ENCODE measurements at regions not wholly inside any gene's neighbourhood (a gene's known extent, or its start where the extent isn't known, plus 50 kb on each side); places are given as distances from the start of the nearest gene placed in this dataset.

DNA sequence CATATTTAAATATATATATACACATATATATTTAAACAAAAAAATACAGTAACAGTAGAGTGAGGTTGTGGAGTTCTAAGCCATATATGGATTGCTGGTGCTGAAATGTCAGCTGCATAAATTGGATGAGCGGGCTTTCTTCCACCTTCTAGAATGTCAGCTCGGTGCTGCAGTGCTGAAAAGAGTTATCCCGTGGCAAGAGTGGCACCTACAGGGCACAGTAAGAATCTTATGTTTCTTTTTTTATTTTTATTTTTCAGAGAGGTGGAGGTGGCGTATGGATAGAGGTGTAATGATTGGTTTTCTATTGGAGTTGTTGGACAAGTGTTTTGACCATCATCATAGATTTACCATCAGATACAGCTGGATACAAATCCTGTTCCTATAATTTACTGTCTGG, 86.2 kb upstream of the DYNC1I1 start:
- ATAC-seq: peak; percentile 75
- TF ChIP-seq ESRRG (CRISPR knock-in tag; IDR thresholded peaks at IDR 0.05) (no peak), PPARA (CRISPR knock-in tag; IDR thresholded peaks at IDR 0.05; ENCODE audit: borderline replicate concordance) (no peak), OSR1 (CRISPR knock-in tag; IDR thresholded peaks at IDR 0.05) (no peak), ZNF565 (CRISPR knock-in tag; conservative IDR thresholded peaks at IDR 0.05; ENCODE audit: low read depth) (no peak), ZFP30 (CRISPR knock-in tag; IDR thresholded peaks at IDR 0.05) (no peak), TOX (CRISPR knock-in tag; IDR thresholded peaks at IDR 0.05; ENCODE audit: borderline replicate concordance) (no peak), SNAI2 (CRISPR knock-in tag; IDR thresholded peaks at IDR 0.05) (no peak), GLIS3 (CRISPR knock-in tag; IDR thresholded peaks at IDR 0.05) (no peak), TCF4 (CRISPR knock-in tag; IDR thresholded peaks at IDR 0.05; ENCODE audit: borderline replicate concordance) (no peak), ZFP3 (CRISPR knock-in tag; IDR thresholded peaks at IDR 0.05) (no peak), BACH2 (CRISPR knock-in tag; IDR thresholded peaks at IDR 0.05; ENCODE audit: borderline replicate concordance) (no peak), ZC3H10 (CRISPR knock-in tag; IDR thresholded peaks at IDR 0.05) (no peak), ISL1 (CRISPR knock-in tag; IDR thresholded peaks at IDR 0.05) (no peak), ZNF70 (CRISPR knock-in tag; IDR thresholded peaks at IDR 0.05) (no peak), ZNF8 (CRISPR knock-in tag; IDR thresholded peaks at IDR 0.05) (no peak)
- TF ChIP-seq, protein P1, sequence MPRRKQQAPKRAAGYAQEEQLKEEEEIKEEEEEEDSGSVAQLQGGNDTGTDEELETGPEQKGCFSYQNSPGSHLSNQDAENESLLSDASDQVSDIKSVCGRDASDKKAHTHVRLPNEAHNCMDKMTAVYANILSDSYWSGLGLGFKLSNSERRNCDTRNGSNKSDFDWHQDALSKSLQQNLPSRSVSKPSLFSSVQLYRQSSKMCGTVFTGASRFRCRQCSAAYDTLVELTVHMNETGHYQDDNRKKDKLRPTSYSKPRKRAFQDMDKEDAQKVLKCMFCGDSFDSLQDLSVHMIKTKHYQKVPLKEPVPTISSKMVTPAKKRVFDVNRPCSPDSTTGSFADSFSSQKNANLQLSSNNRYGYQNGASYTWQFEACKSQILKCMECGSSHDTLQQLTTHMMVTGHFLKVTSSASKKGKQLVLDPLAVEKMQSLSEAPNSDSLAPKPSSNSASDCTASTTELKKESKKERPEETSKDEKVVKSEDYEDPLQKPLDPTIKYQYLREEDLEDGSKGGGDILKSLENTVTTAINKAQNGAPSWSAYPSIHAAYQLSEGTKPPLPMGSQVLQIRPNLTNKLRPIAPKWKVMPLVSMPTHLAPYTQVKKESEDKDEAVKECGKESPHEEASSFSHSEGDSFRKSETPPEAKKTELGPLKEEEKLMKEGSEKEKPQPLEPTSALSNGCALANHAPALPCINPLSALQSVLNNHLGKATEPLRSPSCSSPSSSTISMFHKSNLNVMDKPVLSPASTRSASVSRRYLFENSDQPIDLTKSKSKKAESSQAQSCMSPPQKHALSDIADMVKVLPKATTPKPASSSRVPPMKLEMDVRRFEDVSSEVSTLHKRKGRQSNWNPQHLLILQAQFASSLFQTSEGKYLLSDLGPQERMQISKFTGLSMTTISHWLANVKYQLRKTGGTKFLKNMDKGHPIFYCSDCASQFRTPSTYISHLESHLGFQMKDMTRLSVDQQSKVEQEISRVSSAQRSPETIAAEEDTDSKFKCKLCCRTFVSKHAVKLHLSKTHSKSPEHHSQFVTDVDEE (CRISPR knock-in tag; IDR thresholded peaks at IDR 0.05): no peak
- TF ChIP-seq, protein P2, sequence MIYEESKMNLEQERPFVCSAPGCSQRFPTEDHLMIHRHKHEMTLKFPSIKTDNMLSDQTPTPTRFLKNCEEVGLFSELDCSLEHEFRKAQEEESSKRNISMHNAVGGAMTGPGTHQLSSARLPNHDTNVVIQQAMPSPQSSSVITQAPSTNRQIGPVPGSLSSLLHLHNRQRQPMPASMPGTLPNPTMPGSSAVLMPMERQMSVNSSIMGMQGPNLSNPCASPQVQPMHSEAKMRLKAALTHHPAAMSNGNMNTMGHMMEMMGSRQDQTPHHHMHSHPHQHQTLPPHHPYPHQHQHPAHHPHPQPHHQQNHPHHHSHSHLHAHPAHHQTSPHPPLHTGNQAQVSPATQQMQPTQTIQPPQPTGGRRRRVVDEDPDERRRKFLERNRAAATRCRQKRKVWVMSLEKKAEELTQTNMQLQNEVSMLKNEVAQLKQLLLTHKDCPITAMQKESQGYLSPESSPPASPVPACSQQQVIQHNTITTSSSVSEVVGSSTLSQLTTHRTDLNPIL (CRISPR knock-in tag; IDR thresholded peaks at IDR 0.05; ENCODE audit: low read depth): no peak

DNA sequence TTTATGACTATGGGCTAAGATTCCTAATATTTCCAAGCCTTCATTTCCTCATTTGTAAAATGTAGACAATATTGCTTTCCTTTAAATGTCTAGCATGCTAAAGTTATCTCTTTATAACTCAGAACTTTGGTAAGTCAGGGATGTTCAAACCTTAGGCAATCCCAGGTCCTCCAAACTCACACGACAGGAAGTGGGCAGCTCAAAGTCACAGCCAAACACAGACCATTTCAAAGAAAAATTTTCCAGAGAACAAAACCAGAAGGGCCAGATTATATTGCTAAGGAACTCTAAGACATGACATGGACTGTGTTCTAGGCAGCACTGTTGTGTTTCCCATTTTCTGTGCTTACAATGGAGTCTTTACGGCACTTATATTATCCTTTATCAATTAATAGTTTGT, 87.8 kb upstream of the DYNC1I1 start:
- no peak for ATAC-seq
- TF ChIP-seq ZNF70 (CRISPR knock-in tag; IDR thresholded peaks at IDR 0.05): no peak
- TF ChIP-seq, protein P2 (CRISPR knock-in tag; IDR thresholded peaks at IDR 0.05; ENCODE audit: low read depth): no peak
- no peak for TF ChIP-seq TOX (CRISPR knock-in tag; IDR thresholded peaks at IDR 0.05; ENCODE audit: borderline replicate concordance)
- TF ChIP-seq, protein P3, sequence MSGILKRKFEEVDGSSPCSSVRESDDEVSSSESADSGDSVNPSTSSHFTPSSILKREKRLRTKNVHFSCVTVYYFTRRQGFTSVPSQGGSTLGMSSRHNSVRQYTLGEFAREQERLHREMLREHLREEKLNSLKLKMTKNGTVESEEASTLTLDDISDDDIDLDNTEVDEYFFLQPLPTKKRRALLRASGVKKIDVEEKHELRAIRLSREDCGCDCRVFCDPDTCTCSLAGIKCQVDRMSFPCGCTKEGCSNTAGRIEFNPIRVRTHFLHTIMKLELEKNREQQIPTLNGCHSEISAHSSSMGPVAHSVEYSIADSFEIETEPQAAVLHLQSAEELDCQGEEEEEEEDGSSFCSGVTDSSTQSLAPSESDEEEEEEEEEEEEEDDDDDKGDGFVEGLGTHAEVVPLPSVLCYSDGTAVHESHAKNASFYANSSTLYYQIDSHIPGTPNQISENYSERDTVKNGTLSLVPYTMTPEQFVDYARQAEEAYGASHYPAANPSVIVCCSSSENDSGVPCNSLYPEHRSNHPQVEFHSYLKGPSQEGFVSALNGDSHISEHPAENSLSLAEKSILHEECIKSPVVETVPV (CRISPR knock-in tag; IDR thresholded peaks at IDR 0.05): no peak
- TF ChIP-seq CSDC2 (CRISPR knock-in tag; IDR thresholded peaks at IDR 0.05): no peak
- no peak for TF ChIP-seq ZNF8 (CRISPR knock-in tag; IDR thresholded peaks at IDR 0.05)
- no peak for TF ChIP-seq OSR1 (CRISPR knock-in tag; IDR thresholded peaks at IDR 0.05)
- no peak for TF ChIP-seq BACH2 (CRISPR knock-in tag; IDR thresholded peaks at IDR 0.05; ENCODE audit: borderline replicate concordance)
- no peak for TF ChIP-seq PPARA (CRISPR knock-in tag; IDR thresholded peaks at IDR 0.05; ENCODE audit: borderline replicate concordance)
- no peak for TF ChIP-seq RARB (CRISPR knock-in tag; IDR thresholded peaks at IDR 0.05)
- TF ChIP-seq, protein P4, sequence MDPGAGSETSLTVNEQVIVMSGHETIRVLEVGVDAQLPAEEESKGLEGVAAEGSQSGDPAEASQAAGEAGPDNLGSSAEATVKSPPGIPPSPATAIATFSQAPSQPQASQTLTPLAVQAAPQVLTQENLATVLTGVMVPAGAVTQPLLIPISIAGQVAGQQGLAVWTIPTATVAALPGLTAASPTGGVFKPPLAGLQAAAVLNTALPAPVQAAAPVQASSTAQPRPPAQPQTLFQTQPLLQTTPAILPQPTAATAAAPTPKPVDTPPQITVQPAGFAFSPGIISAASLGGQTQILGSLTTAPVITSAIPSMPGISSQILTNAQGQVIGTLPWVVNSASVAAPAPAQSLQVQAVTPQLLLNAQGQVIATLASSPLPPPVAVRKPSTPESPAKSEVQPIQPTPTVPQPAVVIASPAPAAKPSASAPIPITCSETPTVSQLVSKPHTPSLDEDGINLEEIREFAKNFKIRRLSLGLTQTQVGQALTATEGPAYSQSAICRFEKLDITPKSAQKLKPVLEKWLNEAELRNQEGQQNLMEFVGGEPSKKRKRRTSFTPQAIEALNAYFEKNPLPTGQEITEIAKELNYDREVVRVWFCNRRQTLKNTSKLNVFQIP (CRISPR knock-in tag; IDR thresholded peaks at IDR 0.05; ENCODE audit: borderline replicate concordance, low read depth): no peak
- TF ChIP-seq, protein P5, sequence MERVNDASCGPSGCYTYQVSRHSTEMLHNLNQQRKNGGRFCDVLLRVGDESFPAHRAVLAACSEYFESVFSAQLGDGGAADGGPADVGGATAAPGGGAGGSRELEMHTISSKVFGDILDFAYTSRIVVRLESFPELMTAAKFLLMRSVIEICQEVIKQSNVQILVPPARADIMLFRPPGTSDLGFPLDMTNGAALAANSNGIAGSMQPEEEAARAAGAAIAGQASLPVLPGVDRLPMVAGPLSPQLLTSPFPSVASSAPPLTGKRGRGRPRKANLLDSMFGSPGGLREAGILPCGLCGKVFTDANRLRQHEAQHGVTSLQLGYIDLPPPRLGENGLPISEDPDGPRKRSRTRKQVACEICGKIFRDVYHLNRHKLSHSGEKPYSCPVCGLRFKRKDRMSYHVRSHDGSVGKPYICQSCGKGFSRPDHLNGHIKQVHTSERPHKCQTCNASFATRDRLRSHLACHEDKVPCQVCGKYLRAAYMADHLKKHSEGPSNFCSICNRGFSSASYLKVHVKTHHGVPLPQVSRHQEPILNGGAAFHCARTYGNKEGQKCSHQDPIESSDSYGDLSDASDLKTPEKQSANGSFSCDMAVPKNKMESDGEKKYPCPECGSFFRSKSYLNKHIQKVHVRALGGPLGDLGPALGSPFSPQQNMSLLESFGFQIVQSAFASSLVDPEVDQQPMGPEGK (CRISPR knock-in tag; IDR thresholded peaks at IDR 0.05; ENCODE audit: borderline replicate concordance): no peak
- TF ChIP-seq ZNF565 (CRISPR knock-in tag; conservative IDR thresholded peaks at IDR 0.05; ENCODE audit: low read depth): no peak
- TF ChIP-seq ISL1 (CRISPR knock-in tag; IDR thresholded peaks at IDR 0.05): no peak
